ENCODE measurements at regions not wholly inside any gene's neighbourhood (a gene's known extent, or its start where the extent isn't known, plus 50 kb on each side); places are given as distances from the start of the nearest gene placed in this dataset.

DNA sequence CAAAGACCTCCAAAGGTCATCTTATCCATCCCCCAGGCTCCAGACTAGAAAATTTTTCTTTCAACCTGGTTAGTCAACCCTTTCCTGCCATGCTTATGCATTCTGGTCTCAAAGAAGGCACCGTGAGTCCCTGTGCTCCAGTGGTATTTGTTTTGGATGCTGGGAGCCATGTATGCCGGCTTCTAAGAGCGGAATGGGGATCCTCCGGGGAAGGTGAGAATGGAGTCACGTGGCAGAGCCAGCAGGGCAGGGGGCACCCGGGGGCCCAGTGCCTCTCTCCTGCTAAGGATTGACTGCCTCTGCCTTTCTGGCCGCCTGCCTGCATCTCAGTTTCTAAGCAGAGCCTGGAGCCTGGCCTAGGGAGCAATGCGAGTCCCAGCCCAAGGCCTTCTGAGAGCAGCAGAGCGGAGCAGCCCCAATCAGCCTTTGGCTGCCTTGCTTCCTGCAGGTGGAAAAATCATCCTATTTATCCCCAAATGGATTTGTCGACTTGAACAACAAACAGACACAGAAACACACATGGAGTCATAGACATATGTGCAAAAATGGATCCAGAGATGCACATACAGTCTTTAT is 141.0 kb downstream of the PJA1 start:
- Histone ChIP-seq H3K4me3 (replicated peaks in 1 of 4; ENCODE audit: control extremely low read depth in 1 of 4, insufficient read depth in 1 of 4, low read depth in 3 of 4, low read length in 4 of 4) (no peak overlapping the region), H3K27me3 (ENCODE audit: control insufficient read depth, insufficient read depth, low read length) (no peaks in the 10 kb centered on the region), H3K4me1 (ENCODE audit: control insufficient read depth, extremely low read depth, insufficient read depth, low read length) (no peaks in the 10 kb centered on the region), H3K4me2 (ENCODE audit: extremely low read depth, insufficient read depth, low read length) (no peak overlapping the region), H2AFZ (ENCODE audit: low read length) (no peak overlapping the region), H3K79me2 (ENCODE audit: control insufficient read depth, insufficient read depth, low read length) (no peaks in the 10 kb centered on the region), H4K20me1 (ENCODE audit: control insufficient read depth, extremely low read depth, insufficient read depth, low read length) (no peaks in the 10 kb centered on the region), H3K36me3 (ENCODE audit: control insufficient read depth, insufficient read depth, low read length) (no peaks in the 10 kb centered on the region), H3K9me3 (ENCODE audit: control insufficient read depth, insufficient read depth, low read depth, low read length) (no peaks in the 10 kb centered on the region), H3K27ac (ENCODE audit: insufficient read depth, low read length) (no peak overlapping the region), H3K9ac (ENCODE audit: insufficient read depth, low read length) (no peak overlapping the region)
- no peak for DNase-seq (ENCODE audit: low read depth in 2 of 2)
- TF ChIP-seq EZH2 (IDR thresholded peaks at IDR 0.05; ENCODE audit: low read length, missing control alignments), result no peak
- TF ChIP-seq, protein P1, sequence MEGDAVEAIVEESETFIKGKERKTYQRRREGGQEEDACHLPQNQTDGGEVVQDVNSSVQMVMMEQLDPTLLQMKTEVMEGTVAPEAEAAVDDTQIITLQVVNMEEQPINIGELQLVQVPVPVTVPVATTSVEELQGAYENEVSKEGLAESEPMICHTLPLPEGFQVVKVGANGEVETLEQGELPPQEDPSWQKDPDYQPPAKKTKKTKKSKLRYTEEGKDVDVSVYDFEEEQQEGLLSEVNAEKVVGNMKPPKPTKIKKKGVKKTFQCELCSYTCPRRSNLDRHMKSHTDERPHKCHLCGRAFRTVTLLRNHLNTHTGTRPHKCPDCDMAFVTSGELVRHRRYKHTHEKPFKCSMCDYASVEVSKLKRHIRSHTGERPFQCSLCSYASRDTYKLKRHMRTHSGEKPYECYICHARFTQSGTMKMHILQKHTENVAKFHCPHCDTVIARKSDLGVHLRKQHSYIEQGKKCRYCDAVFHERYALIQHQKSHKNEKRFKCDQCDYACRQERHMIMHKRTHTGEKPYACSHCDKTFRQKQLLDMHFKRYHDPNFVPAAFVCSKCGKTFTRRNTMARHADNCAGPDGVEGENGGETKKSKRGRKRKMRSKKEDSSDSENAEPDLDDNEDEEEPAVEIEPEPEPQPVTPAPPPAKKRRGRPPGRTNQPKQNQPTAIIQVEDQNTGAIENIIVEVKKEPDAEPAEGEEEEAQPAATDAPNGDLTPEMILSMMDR (conservative IDR thresholded peaks at IDR 0.05 in 1 of 2, IDR thresholded peaks at IDR 0.05 in 1 of 2; ENCODE audit: low read depth in 1 of 2, low read length in 2 of 2), result no peak

DNA sequence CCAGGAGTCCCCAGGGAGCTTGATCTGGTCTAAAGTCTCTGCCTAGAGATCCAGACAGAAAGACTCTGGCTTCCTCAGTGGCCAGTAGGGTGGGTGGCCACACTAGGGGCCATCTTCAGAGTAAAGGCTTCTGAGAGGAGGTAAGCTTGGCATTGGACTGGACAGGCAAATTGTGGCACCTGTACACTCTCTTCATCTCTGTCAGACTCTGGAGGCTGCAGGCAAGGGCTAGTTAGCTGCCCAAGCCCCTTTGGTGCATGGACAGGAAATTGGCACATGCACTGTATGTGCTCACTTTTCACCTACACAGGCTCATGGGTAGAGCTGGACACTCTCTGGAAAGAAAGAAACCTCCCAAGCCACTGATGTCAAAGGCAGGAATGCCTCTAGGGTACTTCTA is 142.8 kb downstream of the PJA1 start:
- Histone ChIP-seq H3K27ac (ENCODE audit: insufficient read depth, low read length) (no peak overlapping the region), H3K9ac (ENCODE audit: insufficient read depth, low read length) (no peak overlapping the region), H3K79me2 (ENCODE audit: control insufficient read depth, insufficient read depth, low read length) (no peaks in the 10 kb centered on the region), H3K36me3 (ENCODE audit: control insufficient read depth, insufficient read depth, low read length) (no peaks in the 10 kb centered on the region), H2AFZ (ENCODE audit: low read length) (no peak overlapping the region), H3K27me3 (ENCODE audit: control insufficient read depth, insufficient read depth, low read length) (no peaks in the 10 kb centered on the region), H3K9me3 (ENCODE audit: control insufficient read depth, insufficient read depth, low read depth, low read length) (no peaks in the 10 kb centered on the region), H3K4me3 (replicated peaks in 1 of 4; ENCODE audit: control extremely low read depth in 1 of 4, insufficient read depth in 1 of 4, low read depth in 3 of 4, low read length in 4 of 4) (no peak overlapping the region), H3K4me1 (ENCODE audit: control insufficient read depth, extremely low read depth, insufficient read depth, low read length) (no peaks in the 10 kb centered on the region), H4K20me1 (ENCODE audit: control insufficient read depth, extremely low read depth, insufficient read depth, low read length) (no peaks in the 10 kb centered on the region), H3K4me2 (ENCODE audit: extremely low read depth, insufficient read depth, low read length) (no peak overlapping the region)
- TF ChIP-seq, protein P1 (conservative IDR thresholded peaks at IDR 0.05 in 1 of 2, IDR thresholded peaks at IDR 0.05 in 1 of 2; ENCODE audit: low read depth in 1 of 2, low read length in 2 of 2), result no peak
- no peak for TF ChIP-seq EZH2 (IDR thresholded peaks at IDR 0.05; ENCODE audit: low read length, missing control alignments)
- no peak for DNase-seq (ENCODE audit: low read depth in 2 of 2)

DNA sequence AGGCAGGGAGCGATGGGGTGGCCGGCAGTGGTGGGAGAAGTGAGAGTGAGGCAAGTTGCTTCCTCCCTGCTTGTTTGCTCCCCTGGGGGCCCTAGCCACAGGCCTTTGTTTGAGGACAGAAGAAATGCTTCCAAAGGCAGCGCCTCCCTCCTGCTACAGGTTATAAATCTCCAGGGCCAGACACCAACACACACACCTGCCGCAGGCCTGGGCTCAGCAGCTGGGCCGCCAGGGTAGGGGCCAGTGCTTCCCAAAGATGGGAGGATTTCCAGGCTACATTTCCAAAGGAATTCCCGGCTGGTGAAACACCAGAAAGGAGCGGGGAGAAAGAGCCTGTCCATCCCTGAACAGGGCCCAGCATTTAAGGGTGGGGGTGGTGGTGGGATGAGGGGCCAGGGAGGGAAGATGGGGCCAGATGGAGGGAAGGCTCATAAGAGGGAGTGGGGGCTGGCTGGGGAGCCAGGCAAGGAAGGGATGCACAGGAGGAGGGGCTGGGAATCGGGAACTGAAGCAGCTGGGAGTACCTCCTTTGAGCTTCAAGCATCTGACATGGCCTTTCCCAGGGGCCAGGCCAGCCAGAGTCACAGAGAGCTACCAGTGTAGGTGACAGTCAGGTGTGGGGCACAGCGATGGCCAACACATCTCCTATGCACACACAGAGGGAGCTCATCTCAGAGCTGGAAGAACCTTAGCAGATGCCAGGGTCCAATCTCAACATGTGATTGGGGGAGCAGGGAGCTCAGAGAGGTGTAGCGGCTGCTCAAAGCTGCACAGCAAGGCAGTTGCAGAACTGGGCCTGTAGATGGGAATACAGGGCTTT is 143.9 kb downstream of the PJA1 start:
- H3K36me3 ChIP-seq (ENCODE audit: control insufficient read depth, insufficient read depth, low read length), result no peaks in the 10 kb centered on the region
- no peaks in the 10 kb centered on the region for H3K27me3 ChIP-seq (ENCODE audit: control insufficient read depth, insufficient read depth, low read length)
- H3K79me2 ChIP-seq (ENCODE audit: control insufficient read depth, insufficient read depth, low read length), result no peaks in the 10 kb centered on the region
- no peak overlapping the region for H3K4me2 ChIP-seq (ENCODE audit: extremely low read depth, insufficient read depth, low read length)
- H3K9ac ChIP-seq (ENCODE audit: insufficient read depth, low read length), result no peak overlapping the region
- no peaks in the 10 kb centered on the region for H3K9me3 ChIP-seq (ENCODE audit: control insufficient read depth, insufficient read depth, low read depth, low read length)
- no peak overlapping the region for H2AFZ ChIP-seq (ENCODE audit: low read length)
- no peaks in the 10 kb centered on the region for H4K20me1 ChIP-seq (ENCODE audit: control insufficient read depth, extremely low read depth, insufficient read depth, low read length)
- H3K4me3 ChIP-seq (replicated peaks in 1 of 4; ENCODE audit: control extremely low read depth in 1 of 4, insufficient read depth in 1 of 4, low read depth in 3 of 4, low read length in 4 of 4), result no peak overlapping the region
- TF ChIP-seq, protein P1 (conservative IDR thresholded peaks at IDR 0.05 in 1 of 2, IDR thresholded peaks at IDR 0.05 in 1 of 2; ENCODE audit: low read depth in 1 of 2, low read length in 2 of 2), result no peak
- no peak for TF ChIP-seq EZH2 (IDR thresholded peaks at IDR 0.05; ENCODE audit: low read length, missing control alignments)
- no peak for DNase-seq (ENCODE audit: low read depth in 2 of 2)
- no peaks in the 10 kb centered on the region for H3K4me1 ChIP-seq (ENCODE audit: control insufficient read depth, extremely low read depth, insufficient read depth, low read length)
- H3K27ac ChIP-seq (ENCODE audit: insufficient read depth, low read length), result no peak overlapping the region
